GM23248 (cell line): ENCODE measurements at regions not wholly inside any gene's neighbourhood (a gene's known extent, or its start where the extent isn't known, plus 50 kb on each side); places are given as distances from the start of the nearest gene placed in this dataset.

Source experiments
- EZH2 ChIP-seq: fragments of 200-600 bp; sonication (generic); IDR thresholded peaks from 2 replicates; pipeline ENCODE4 v1.6.1; 2018; ENCODE audit warnings: antibody characterized with exemption, mild to moderate bottlenecking; ENCODE audit not compliant: insufficient read depth, poor library complexity, severe bottlenecking
- EZH2phosphoT487 ChIP-seq: fragments of 200-600 bp; sonication (generic); IDR thresholded peaks from 2 replicates; pipeline ENCODE4 v1.6.1; 2018; ENCODE audit warnings: antibody characterized with exemption, moderate library complexity, mild to moderate bottlenecking, low read depth; ENCODE audit not compliant: insufficient read depth

GRCh38 chr9:20043035-20043434 lies 254.2 kb upstream of the SLC24A2 start:
- TF ChIP-seq EZH2 (no peak), EZH2phosphoT487 (no peak)
